HG03442 (cell line): ENCODE measurements at regions not wholly inside any gene's neighbourhood (a gene's known extent, or its start where the extent isn't known, plus 50 kb on each side); places are given as distances from the start of the nearest gene placed in this dataset.
"Not testable (repeated sequence)": the region's sequence is repeated elsewhere in the genome, so short reads cannot be mapped to it uniquely, and the experiment has no call there.

ENCODE experiments used
- ATAC-seq: cut with Tn5 transposase; IDR thresholded peaks from one replicate; pipeline ENCODE4 v1.9.1; 2021; ENCODE audit warnings: mild to moderate bottlenecking, moderate library complexity; ENCODE audit not compliant: unreplicated experiment

- no peak for ATAC-seq
Observed at GRCh38 chr12:40431169-40431568, 206.4 kb downstream of the LRRK2 start.

- ATAC-seq, result no peak
Observed at GRCh38 chr12:40435251-40435650, 210.5 kb downstream of the LRRK2 start.

- ATAC-seq, result no peak
Observed at GRCh38 chr12:40435951-40436350, 211.2 kb downstream of the LRRK2 start.

GRCh38 chr12:40436564-40436963, 211.8 kb downstream of the LRRK2 start:
- ATAC-seq, result no peak

GRCh38 chr12:40439771-40440492, 215.1 kb downstream of the LRRK2 start:
- ATAC-seq, result no peak

GRCh38 chr12:40444174-40444573, 219.4 kb downstream of the LRRK2 start:
- ATAC-seq, result no peak

GRCh38 chr12:40446385-40446784, 221.6 kb downstream of the LRRK2 start:
- peak; percentile 69 for ATAC-seq

- ATAC-seq, result not testable (repeated sequence)
Observed at GRCh38 chr12:40448523-40448922, 223.7 kb downstream of the LRRK2 start.

GRCh38 chr12:40451661-40452060, 226.9 kb downstream of the LRRK2 start:
- ATAC-seq, result no peak

- no peak for ATAC-seq
Observed at GRCh38 chr12:40464121-40464520, 228.1 kb upstream of the CNTN1 start.

GRCh38 chr12:40469736-40470135, 222.5 kb upstream of the CNTN1 start:
- no peak for ATAC-seq

- peak; percentile 70 for ATAC-seq
Observed at GRCh38 chr12:40473962-40474361, 218.3 kb upstream of the CNTN1 start.

GRCh38 chr12:40474630-40475029, 217.6 kb upstream of the CNTN1 start:
- ATAC-seq, result no peak

- no peak for ATAC-seq
Observed at GRCh38 chr12:40499856-40500255, 192.4 kb upstream of the CNTN1 start.

- peak; percentile 60 for ATAC-seq
Observed at GRCh38 chr12:40502322-40502721, 189.9 kb upstream of the CNTN1 start.

GRCh38 chr12:40505327-40505726, 186.9 kb upstream of the CNTN1 start:
- ATAC-seq, result no peak

- no peak for ATAC-seq
Observed at GRCh38 chr12:40508421-40508820, 183.8 kb upstream of the CNTN1 start.

GRCh38 chr12:40511341-40511740, 180.9 kb upstream of the CNTN1 start:
- ATAC-seq, result peak; percentile 49

- ATAC-seq, result peak; percentile 71
Observed at GRCh38 chr12:40515041-40515816, 177.0 kb upstream of the CNTN1 start.

- ATAC-seq, result no peak
Observed at GRCh38 chr12:40522837-40523236, 169.4 kb upstream of the CNTN1 start.

- ATAC-seq, result no peak
Observed at GRCh38 chr12:40525054-40525453, 167.2 kb upstream of the CNTN1 start.

- ATAC-seq, result no peak
Observed at GRCh38 chr12:40534828-40535227, 157.4 kb upstream of the CNTN1 start.
